DOHH2 (cell line): ENCODE measurements at regions not wholly inside any gene's neighbourhood (a gene's known extent, or its start where the extent isn't known, plus 50 kb on each side); places are given as distances from the start of the nearest gene placed in this dataset.

Experiments
- EZH2phosphoT487 ChIP-seq: fragments of 200-600 bp; sonication (generic); IDR thresholded peaks from 2 replicates; pipeline ENCODE4 v1.6.1; 2017; ENCODE audit warnings: borderline replicate concordance, mild to moderate bottlenecking, antibody characterized with exemption, low read length, moderate library complexity, mixed read lengths
- TF ChIP-seq, protein P1 (sequence below): fragments of 200-600 bp; sonication (generic); IDR thresholded peaks from one replicate; pipeline ENCODE4 v1.5.1; 2014; ENCODE audit warnings: antibody characterized with exemption, mild to moderate bottlenecking, low read depth, low read length; ENCODE audit not compliant: poor library complexity, severe bottlenecking

DNA sequence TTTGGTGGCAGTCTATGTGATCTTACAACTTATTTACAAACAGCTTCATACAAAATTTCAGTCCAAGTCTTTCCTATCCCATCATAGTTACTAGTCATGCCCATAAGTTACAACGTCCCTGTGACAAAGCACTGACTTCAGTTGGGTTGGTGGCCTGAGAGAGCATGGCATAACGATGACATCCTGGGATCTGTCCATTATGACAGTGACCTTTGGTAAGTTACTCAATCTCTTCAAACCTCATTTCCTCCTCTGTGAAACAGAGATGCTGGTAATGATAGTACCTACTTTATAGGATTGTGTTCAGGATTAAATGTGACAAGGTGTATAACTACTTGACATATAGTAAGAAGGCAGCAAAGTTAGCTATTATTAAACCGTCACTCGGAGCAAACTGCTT is 55.4 kb upstream of the ATP5MC3 start:
- TF ChIP-seq, protein P1, sequence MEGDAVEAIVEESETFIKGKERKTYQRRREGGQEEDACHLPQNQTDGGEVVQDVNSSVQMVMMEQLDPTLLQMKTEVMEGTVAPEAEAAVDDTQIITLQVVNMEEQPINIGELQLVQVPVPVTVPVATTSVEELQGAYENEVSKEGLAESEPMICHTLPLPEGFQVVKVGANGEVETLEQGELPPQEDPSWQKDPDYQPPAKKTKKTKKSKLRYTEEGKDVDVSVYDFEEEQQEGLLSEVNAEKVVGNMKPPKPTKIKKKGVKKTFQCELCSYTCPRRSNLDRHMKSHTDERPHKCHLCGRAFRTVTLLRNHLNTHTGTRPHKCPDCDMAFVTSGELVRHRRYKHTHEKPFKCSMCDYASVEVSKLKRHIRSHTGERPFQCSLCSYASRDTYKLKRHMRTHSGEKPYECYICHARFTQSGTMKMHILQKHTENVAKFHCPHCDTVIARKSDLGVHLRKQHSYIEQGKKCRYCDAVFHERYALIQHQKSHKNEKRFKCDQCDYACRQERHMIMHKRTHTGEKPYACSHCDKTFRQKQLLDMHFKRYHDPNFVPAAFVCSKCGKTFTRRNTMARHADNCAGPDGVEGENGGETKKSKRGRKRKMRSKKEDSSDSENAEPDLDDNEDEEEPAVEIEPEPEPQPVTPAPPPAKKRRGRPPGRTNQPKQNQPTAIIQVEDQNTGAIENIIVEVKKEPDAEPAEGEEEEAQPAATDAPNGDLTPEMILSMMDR, result no peak
- TF ChIP-seq EZH2phosphoT487, result no peak
